Uterus (tissue), 3 donors: ENCODE measurements at regions not wholly inside any gene's neighbourhood (a gene's known extent, or its start where the extent isn't known, plus 50 kb on each side); places are given as distances from the start of the nearest gene placed in this dataset.
A peak's percentile ranks its signal among the peaks of the same experiment; 100 is the strongest.

Experiments used
- DNase-seq, 2 donors: peaks; one replicate each; pipeline ENCODE4 v3.0.0-alpha.2; 2019 to 2020
- H3K27ac ChIP-seq, 2 donors: fragments of 200-600 bp; sonication (generic); 1 replicate in 1 of 2; 2 replicates in 1 of 2; pipeline ENCODE4 v1.5.1; 2016 to 2018
- H3K27me3 ChIP-seq, 2 donors: fragments of 200-600 bp; sonication (generic); one replicate each; pipeline ENCODE4 v1.5.1; 2018 to 2019; ENCODE audit warnings: control low read depth in 1 of 2
- H3K36me3 ChIP-seq, 2 donors: fragments of 200-600 bp; sonication (generic); one replicate each; pipeline ENCODE4 v1.5.1; 2019; ENCODE audit warnings: control low read depth in 1 of 2
- H3K4me1 ChIP-seq, 2 donors: fragments of 200-600 bp; sonication (generic); one replicate each; pipeline ENCODE4 v1.5.1; 2018 to 2019; ENCODE audit warnings: control low read depth in 1 of 2
- H3K4me3 ChIP-seq, 2 donors: fragments of 200-600 bp; sonication (generic); 1 replicate in 1 of 2; 2 replicates in 1 of 2; pipeline ENCODE4 v1.5.1; 2018 to 2019; ENCODE audit warnings: mild to moderate bottlenecking in 1 of 2
- H3K9me3 ChIP-seq, 2 donors: fragments of 200-600 bp; sonication (generic); one replicate each; pipeline ENCODE4 v1.5.1; 2019; ENCODE audit warnings: control low read depth in 1 of 2
- POLR2A ChIP-seq, 2 donors: fragments of 450-650 bp; IDR thresholded peaks; one replicate each; pipeline ENCODE4 v1.6.1; 2016; ENCODE audit warnings: antibody characterized with exemption in 2 of 2, mild to moderate bottlenecking in 1 of 2, moderate library complexity in 1 of 2
- intact Hi-C: fragments of 100-400 bp; cut with DNase I; formaldehyde crosslinking; loops from one replicate; pipeline ENCODE4 v1.15.1; 2023; ENCODE audit warnings: low total_unique reads
- TF ChIP-seq, protein P1 (sequence below), 4 experiments: fragments of 200-600 bp in 2 of 4; fragments of 450-650 bp in 2 of 4; sonication (generic) in 2 of 4; IDR thresholded peaks; one replicate each; pipeline ENCODE4 v1.5.1; 2016 to 2019; ENCODE audit warnings: antibody characterized with exemption in 4 of 4, mild to moderate bottlenecking in 2 of 4, moderate library complexity in 1 of 4
- donor health status: DM: yes; HTN: yes; CAD: no.

GRCh38 chr13:34878329-34878728 is 63.7 kb upstream of the NBEA start:
- H3K9me3 ChIP-seq, result no peaks in the 10 kb centered on the region
- H3K4me1 ChIP-seq, result no peaks in the 10 kb centered on the region
- intact Hi-C loops, result no loop called here
- no peak overlapping the region for H3K4me3 ChIP-seq
- TF ChIP-seq POLR2A (IDR thresholded peaks at IDR 0.05), result no peak
- TF ChIP-seq, protein P1, sequence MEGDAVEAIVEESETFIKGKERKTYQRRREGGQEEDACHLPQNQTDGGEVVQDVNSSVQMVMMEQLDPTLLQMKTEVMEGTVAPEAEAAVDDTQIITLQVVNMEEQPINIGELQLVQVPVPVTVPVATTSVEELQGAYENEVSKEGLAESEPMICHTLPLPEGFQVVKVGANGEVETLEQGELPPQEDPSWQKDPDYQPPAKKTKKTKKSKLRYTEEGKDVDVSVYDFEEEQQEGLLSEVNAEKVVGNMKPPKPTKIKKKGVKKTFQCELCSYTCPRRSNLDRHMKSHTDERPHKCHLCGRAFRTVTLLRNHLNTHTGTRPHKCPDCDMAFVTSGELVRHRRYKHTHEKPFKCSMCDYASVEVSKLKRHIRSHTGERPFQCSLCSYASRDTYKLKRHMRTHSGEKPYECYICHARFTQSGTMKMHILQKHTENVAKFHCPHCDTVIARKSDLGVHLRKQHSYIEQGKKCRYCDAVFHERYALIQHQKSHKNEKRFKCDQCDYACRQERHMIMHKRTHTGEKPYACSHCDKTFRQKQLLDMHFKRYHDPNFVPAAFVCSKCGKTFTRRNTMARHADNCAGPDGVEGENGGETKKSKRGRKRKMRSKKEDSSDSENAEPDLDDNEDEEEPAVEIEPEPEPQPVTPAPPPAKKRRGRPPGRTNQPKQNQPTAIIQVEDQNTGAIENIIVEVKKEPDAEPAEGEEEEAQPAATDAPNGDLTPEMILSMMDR (IDR thresholded peaks at IDR 0.05), result no peak
- H3K27ac ChIP-seq, result no peak overlapping the region
- H3K27me3 ChIP-seq, result no peaks in the 10 kb centered on the region
- no peak for DNase-seq
- H3K36me3 ChIP-seq, result no peaks in the 10 kb centered on the region

DNA sequence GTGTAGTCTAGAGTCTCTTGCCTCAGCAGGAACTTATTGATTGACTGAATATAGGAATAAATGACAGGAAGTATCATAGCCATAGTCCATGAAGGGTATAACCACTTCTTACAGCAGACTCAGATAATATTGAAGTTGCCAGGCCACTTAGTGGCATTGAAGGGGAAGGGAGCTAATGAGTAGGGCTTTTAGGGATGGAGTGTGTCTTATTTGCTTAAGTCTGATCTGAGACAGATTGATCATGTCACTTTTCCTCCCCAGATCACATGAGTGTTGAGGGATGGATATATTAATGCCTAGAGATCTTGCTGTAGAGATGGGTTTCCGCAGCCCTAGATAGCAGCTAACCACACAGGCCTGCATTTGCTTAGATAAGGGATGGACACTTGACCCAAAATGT is 62.2 kb upstream of the NBEA start:
- no peak for DNase-seq
- H3K4me1 ChIP-seq, result no peaks in the 10 kb centered on the region
- no peaks in the 10 kb centered on the region for H3K9me3 ChIP-seq
- H3K4me3 ChIP-seq, result no peak overlapping the region
- intact Hi-C loops, result no loop called here
- no peak for TF ChIP-seq POLR2A (IDR thresholded peaks at IDR 0.05)
- TF ChIP-seq, protein P1 (IDR thresholded peaks at IDR 0.05), result no peak
- H3K36me3 ChIP-seq, result no peaks in the 10 kb centered on the region
- H3K27me3 ChIP-seq, result no peaks in the 10 kb centered on the region
- no peak overlapping the region for H3K27ac ChIP-seq

DNA sequence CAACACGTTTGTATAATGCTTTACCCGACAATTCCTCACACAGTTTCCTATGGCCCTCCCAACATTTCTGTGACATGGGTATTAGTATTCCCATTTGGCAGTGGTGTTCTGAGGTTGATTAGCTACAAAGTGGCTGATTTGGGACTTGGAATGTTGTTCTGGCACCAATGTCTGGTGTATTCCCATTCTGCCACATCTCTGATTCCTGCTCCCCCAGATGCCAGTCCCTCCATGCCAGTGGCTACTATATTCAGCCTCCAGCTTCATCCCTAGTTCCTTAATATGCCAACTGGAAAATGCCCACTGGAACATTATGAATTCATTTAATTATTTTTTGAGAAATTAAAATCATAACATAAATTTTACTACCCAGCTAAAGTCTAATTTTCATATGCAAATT is 60.6 kb upstream of the NBEA start:
- Histone ChIP-seq H3K9me3 (no peaks in the 10 kb centered on the region), H3K36me3 (no peaks in the 10 kb centered on the region), H3K4me1 (no peaks in the 10 kb centered on the region), H3K27me3 (no peaks in the 10 kb centered on the region), H3K4me3 (no peak overlapping the region), H3K27ac (no peak overlapping the region)
- TF ChIP-seq, protein P1 (IDR thresholded peaks at IDR 0.05), result no peak
- no peak for TF ChIP-seq POLR2A (IDR thresholded peaks at IDR 0.05)
- DNase-seq, result no peak
- intact Hi-C loops, result no loop called here

- no peaks in the 10 kb centered on the region for H3K9me3 ChIP-seq
- H3K4me3 ChIP-seq, result no peak overlapping the region
- peak; percentile 41 to 65 for DNase-seq
- no peaks in the 10 kb centered on the region for H3K27me3 ChIP-seq
- H3K36me3 ChIP-seq, result no peaks in the 10 kb centered on the region
- no peaks in the 10 kb centered on the region for H3K4me1 ChIP-seq
- peak overlapping the region; percentile 44 to 51 for H3K27ac ChIP-seq
- no peak for TF ChIP-seq POLR2A (IDR thresholded peaks at IDR 0.05)
- TF ChIP-seq, protein P1 (IDR thresholded peaks at IDR 0.05), result no peak
- intact Hi-C loops, result no loop called here
These were observed 58.7 kb upstream of the NBEA start for GRCh38 chr13:34883396-34883795.

GRCh38 chr13:34884366-34884765 is 57.7 kb upstream of the NBEA start:
- no peaks in the 10 kb centered on the region for H3K27me3 ChIP-seq
- no peak for TF ChIP-seq POLR2A (IDR thresholded peaks at IDR 0.05)
- TF ChIP-seq, protein P1 (IDR thresholded peaks at IDR 0.05), result no peak
- H3K36me3 ChIP-seq, result no peaks in the 10 kb centered on the region
- intact Hi-C loops, result no loop called here
- no peaks in the 10 kb centered on the region for H3K4me1 ChIP-seq
- no peaks in the 10 kb centered on the region for H3K9me3 ChIP-seq
- no peak overlapping the region for H3K27ac ChIP-seq
- no peak for DNase-seq
- no peak overlapping the region for H3K4me3 ChIP-seq
